CD4-positive, alpha-beta T cell (primary cell): ENCODE measurements at regions not wholly inside any gene's neighbourhood (a gene's known extent, or its start where the extent isn't known, plus 50 kb on each side); places are given as distances from the start of the nearest gene placed in this dataset.

Experiments
- ATAC-seq: fragments of 200-7000 bp; cut with Tn5 transposase; one replicate; pipeline ENCODE4 v1.10.0; 2022; ENCODE audit warnings: mild to moderate bottlenecking; ENCODE audit not compliant: poor library complexity
- CTCF ChIA-PET: fragments of 350-600 bp; sonication (Branson Sonifier 250); formaldehyde crosslinking; loops from one replicate; lab custom pipeline; 2021; ENCODE audit warnings: antibody characterized with exemption, inconsistent platforms; lab: Charles Lee
- POLR2A ChIA-PET: fragments of 350-600 bp; sonication (Branson Sonifier 250); formaldehyde crosslinking; loops from one replicate; lab custom pipeline; 2021; ENCODE audit warnings: antibody characterized with exemption, inconsistent platforms; lab: Charles Lee
- DNase-seq, 14 experiments: peaks; one replicate each; pipeline ENCODE4 v3.0.0-alpha.2; 2013 to 2020; ENCODE audit warnings: mixed read lengths in 2 of 14
- H3K27ac ChIP-seq, 2 donors: one replicate each; pipeline versions ENCODE4 v1.5.1 to v1.7.0; 2013; ENCODE audit warnings: low read length in 2 of 2, low read depth in 1 of 2, mild to moderate bottlenecking in 1 of 2
- H3K27me3 ChIP-seq, 2 experiments: 1 replicate in 1 of 2; 2 replicates in 1 of 2; pipeline versions ENCODE4 v1.6.1 to v1.7.0; 2013; ENCODE audit warnings: low read length in 2 of 2, control low read depth in 1 of 2, mild to moderate bottlenecking in 1 of 2, moderate library complexity in 1 of 2; ENCODE audit not compliant: insufficient read depth in 2 of 2, control insufficient read depth in 1 of 2
- H3K36me3 ChIP-seq: one replicate; pipeline ENCODE4 v1.6.1; 2013; ENCODE audit warnings: low read length, control low read depth; ENCODE audit not compliant: insufficient read depth
- H3K4me1 ChIP-seq: one replicate; pipeline ENCODE4 v1.6.1; 2013; ENCODE audit warnings: low read length, control low read depth; ENCODE audit not compliant: insufficient read depth
- H3K4me3 ChIP-seq: one replicate; pipeline ENCODE4 v1.5.1; 2013; ENCODE audit warnings: mild to moderate bottlenecking, low read length, moderate library complexity
- H3K9me3 ChIP-seq, 2 experiments: 1 replicate in 1 of 2; 2 replicates in 1 of 2; pipeline versions ENCODE4 v1.6.1 to v1.7.0; 2013; ENCODE audit warnings: low read length in 2 of 2, mild to moderate bottlenecking in 2 of 2, control low read depth in 1 of 2, moderate library complexity in 1 of 2; ENCODE audit not compliant: control insufficient read depth in 1 of 2, insufficient read depth in 1 of 2
- H3K27ac Mint-ChIP-seq: one replicate; pipeline ENCODE4 v1.8.0; 2020; ENCODE audit warnings: mixed read lengths
- H3K27me3 Mint-ChIP-seq: one replicate; pipeline ENCODE4 v1.8.0; 2021; ENCODE audit warnings: mixed read lengths
- H3K36me3 Mint-ChIP-seq: one replicate; pipeline ENCODE4 v1.8.0; 2021; ENCODE audit warnings: low read depth, mixed read lengths
- H3K4me1 Mint-ChIP-seq: one replicate; pipeline ENCODE4 v1.8.0; 2021; ENCODE audit warnings: low read depth, mixed read lengths
- H3K4me3 Mint-ChIP-seq: one replicate; pipeline ENCODE4 v1.8.0; 2020; ENCODE audit warnings: mild to moderate bottlenecking, mixed read lengths
- H3K9me3 Mint-ChIP-seq: one replicate; pipeline ENCODE4 v1.8.0; 2020; ENCODE audit warnings: mixed read lengths
- CTCF ChIP-seq: fragments of 200-600 bp; IDR thresholded peaks from one replicate; pipeline ENCODE4 v1.8.0; 2022; ENCODE audit warnings: antibody characterized with exemption, mild to moderate bottlenecking
- intact Hi-C, 2 experiments: fragments of 100-400 bp; cut with DNase I in 1 of 2; cut with micrococcal nuclease in 1 of 2; formaldehyde crosslinking; loops; one replicate each; pipeline versions ENCODE4 v1.15.1 to v1.9.0; 2023 to 2025; cut with DNase I, micrococcal nuclease

- H3K4me1 Mint-ChIP-seq: no peaks in the 10 kb centered on the region
- Histone ChIP-seq H3K4me3 (no peak overlapping the region), H3K27me3 (no peaks in the 10 kb centered on the region), H3K4me1 (no peaks in the 10 kb centered on the region), H3K9me3 (no peaks in the 10 kb centered on the region), H3K27ac (no peak overlapping the region), H3K36me3 (no peaks in the 10 kb centered on the region)
- H3K9me3 Mint-ChIP-seq: no peaks in the 10 kb centered on the region
- CTCF ChIA-PET: no interaction called here
- POLR2A ChIA-PET: no interaction called here
- H3K4me3 Mint-ChIP-seq: no peak overlapping the region
- H3K27me3 Mint-ChIP-seq: no peaks in the 10 kb centered on the region
- no peaks in the 10 kb centered on the region for H3K36me3 Mint-ChIP-seq
- ATAC-seq (no peak), DNase-seq (no peak)
- no peak overlapping the region for H3K27ac Mint-ChIP-seq
- intact Hi-C loops: no loop called here
- TF ChIP-seq CTCF: no peak
Measured at GRCh38 chr6:81484251-81484650, 268.2 kb downstream of the TENT5A start.

- Histone ChIP-seq H3K27me3 (no peaks in the 10 kb centered on the region), H3K4me3 (no peak overlapping the region), H3K27ac (no peak overlapping the region), H3K9me3 (no peaks in the 10 kb centered on the region), H3K4me1 (no peaks in the 10 kb centered on the region), H3K36me3 (no peaks in the 10 kb centered on the region)
- H3K27ac Mint-ChIP-seq: no peak overlapping the region
- H3K4me1 Mint-ChIP-seq: no peaks in the 10 kb centered on the region
- CTCF ChIA-PET: no interaction called here
- no peaks in the 10 kb centered on the region for H3K27me3 Mint-ChIP-seq
- intact Hi-C loops: no loop called here
- DNase-seq (no peak), ATAC-seq (no peak)
- H3K9me3 Mint-ChIP-seq: no peaks in the 10 kb centered on the region
- TF ChIP-seq CTCF: no peak
- POLR2A ChIA-PET: no interaction called here
- H3K4me3 Mint-ChIP-seq: no peak overlapping the region
- no peaks in the 10 kb centered on the region for H3K36me3 Mint-ChIP-seq
Measured at GRCh38 chr6:81480139-81480538, 272.3 kb downstream of the TENT5A start.

- intact Hi-C loops: no loop called here
- Histone ChIP-seq H3K36me3 (no peaks in the 10 kb centered on the region), H3K27ac (no peak overlapping the region), H3K4me3 (no peak overlapping the region), H3K9me3 (no peaks in the 10 kb centered on the region), H3K4me1 (no peaks in the 10 kb centered on the region), H3K27me3 (no peaks in the 10 kb centered on the region)
- Mint-ChIP-seq H3K9me3 (peaks cover 3% of the 10 kb centered on the region), H3K4me3 (no peak overlapping the region), H3K27me3 (no peaks in the 10 kb centered on the region), H3K4me1 (no peaks in the 10 kb centered on the region), H3K27ac (no peak overlapping the region), H3K36me3 (no peaks in the 10 kb centered on the region)
- POLR2A ChIA-PET: no interaction called here
- CTCF ChIA-PET: no interaction called here
- DNase-seq (no peak), ATAC-seq (no peak)
- no peak for TF ChIP-seq CTCF
Measured at GRCh38 chr6:81476881-81477280, 275.6 kb downstream of the TENT5A start.
